DND-41 (cell line): ENCODE measurements at regions not wholly inside any gene's neighbourhood (a gene's known extent, or its start where the extent isn't known, plus 50 kb on each side); places are given as distances from the start of the nearest gene placed in this dataset.

ENCODE experiments used
- ATAC-seq: fragments of 200-7000 bp; cut with Tn5 transposase; 3 replicates; pipeline ENCODE4 v1.9.1; 2021; ENCODE audit warnings: low read depth; ENCODE audit not compliant: insufficient read depth
- DNase-seq: peaks from one replicate; pipeline ENCODE4 v3.0.0-alpha.2; 2020
- H2AFZ ChIP-seq: 2 replicates; pipeline ENCODE4 v1.6.0; 2012; ENCODE audit warnings: low read depth, low read length
- H3K27ac ChIP-seq: 2 replicates; pipeline ENCODE4 v1.5.1; 2012; ENCODE audit warnings: low read length, inconsistent platforms
- H3K27me3 ChIP-seq: fragments of 200-600 bp; sonication (generic); 2 replicates; pipeline ENCODE4 v1.6.0; 2012; ENCODE audit warnings: low read length, mild to moderate bottlenecking, inconsistent platforms; ENCODE audit not compliant: insufficient read depth, poor library complexity
- H3K36me3 ChIP-seq: 2 replicates; pipeline ENCODE4 v1.5.1; 2012; ENCODE audit warnings: low read length, inconsistent platforms; ENCODE audit not compliant: insufficient read depth
- H3K4me1 ChIP-seq: 2 replicates; pipeline ENCODE4 v1.5.1; 2012; ENCODE audit warnings: mild to moderate bottlenecking, low read length; ENCODE audit not compliant: insufficient read depth
- H3K4me2 ChIP-seq: 2 replicates; pipeline ENCODE4 v1.6.0; 2012; ENCODE audit warnings: mild to moderate bottlenecking, moderate library complexity, low read length, inconsistent platforms; ENCODE audit not compliant: insufficient read depth
- H3K4me3 ChIP-seq, 2 experiments: fragments of 200-600 bp in 1 of 2; shearing (Covaris generic) in 1 of 2; 2 replicates each; pipeline ENCODE4 v1.5.1; 2012 to 2016; ENCODE audit warnings: inconsistent platforms in 2 of 2, low read length in 2 of 2, mild to moderate bottlenecking in 2 of 2, low read depth in 1 of 2, moderate library complexity in 1 of 2
- H3K79me2 ChIP-seq: 2 replicates; pipeline ENCODE4 v1.6.0; 2012; ENCODE audit warnings: low read length, inconsistent platforms; ENCODE audit not compliant: insufficient read depth
- H3K9ac ChIP-seq: 2 replicates; pipeline ENCODE4 v1.6.0; 2012; ENCODE audit warnings: low read depth, mild to moderate bottlenecking, inconsistent platforms, low read length, moderate library complexity
- H3K9me3 ChIP-seq: 2 replicates; pipeline ENCODE4 v1.5.1; 2012; ENCODE audit warnings: low read length, moderate library complexity, mild to moderate bottlenecking, inconsistent platforms; ENCODE audit not compliant: insufficient read depth, severe bottlenecking
- H4K20me1 ChIP-seq: 2 replicates; pipeline ENCODE4 v1.6.0; 2012; ENCODE audit warnings: low read length; ENCODE audit not compliant: insufficient read depth
- EZH2 ChIP-seq: IDR thresholded peaks from 3 replicates; pipeline ENCODE4 v1.6.1; 2012; ENCODE audit warnings: borderline replicate concordance, low read depth, mild to moderate bottlenecking, moderate library complexity, low read length, inconsistent platforms; ENCODE audit not compliant: severe bottlenecking
- TF ChIP-seq, protein P1 (sequence below): IDR thresholded peaks from 2 replicates; pipeline ENCODE4 v1.5.1; 2012; ENCODE audit warnings: borderline replicate concordance, low read length, moderate library complexity, mild to moderate bottlenecking; ENCODE audit not compliant: poor library complexity, severe bottlenecking; ENCODE audit errors: extremely low read depth

GRCh38 chr10:5299950-5300349 lies 64.8 kb upstream of the UCN3 start:
- no peak for DNase-seq
- no peak for ATAC-seq
- Histone ChIP-seq H3K9me3 (peaks cover 5% of the 10 kb centered on the region), H3K4me1 (peaks cover 31% of the 10 kb centered on the region), H4K20me1 (no peaks in the 10 kb centered on the region), H3K4me3 (no peak overlapping the region), H3K4me2 (no peak overlapping the region), H3K79me2 (peaks cover 33% of the 10 kb centered on the region), H2AFZ (no peak overlapping the region), H3K9ac (no peak overlapping the region), H3K36me3 (peaks cover 36% of the 10 kb centered on the region), H3K27ac (no peak overlapping the region), H3K27me3 (no peaks in the 10 kb centered on the region)
- TF ChIP-seq EZH2, result no peak
- TF ChIP-seq, protein P1, sequence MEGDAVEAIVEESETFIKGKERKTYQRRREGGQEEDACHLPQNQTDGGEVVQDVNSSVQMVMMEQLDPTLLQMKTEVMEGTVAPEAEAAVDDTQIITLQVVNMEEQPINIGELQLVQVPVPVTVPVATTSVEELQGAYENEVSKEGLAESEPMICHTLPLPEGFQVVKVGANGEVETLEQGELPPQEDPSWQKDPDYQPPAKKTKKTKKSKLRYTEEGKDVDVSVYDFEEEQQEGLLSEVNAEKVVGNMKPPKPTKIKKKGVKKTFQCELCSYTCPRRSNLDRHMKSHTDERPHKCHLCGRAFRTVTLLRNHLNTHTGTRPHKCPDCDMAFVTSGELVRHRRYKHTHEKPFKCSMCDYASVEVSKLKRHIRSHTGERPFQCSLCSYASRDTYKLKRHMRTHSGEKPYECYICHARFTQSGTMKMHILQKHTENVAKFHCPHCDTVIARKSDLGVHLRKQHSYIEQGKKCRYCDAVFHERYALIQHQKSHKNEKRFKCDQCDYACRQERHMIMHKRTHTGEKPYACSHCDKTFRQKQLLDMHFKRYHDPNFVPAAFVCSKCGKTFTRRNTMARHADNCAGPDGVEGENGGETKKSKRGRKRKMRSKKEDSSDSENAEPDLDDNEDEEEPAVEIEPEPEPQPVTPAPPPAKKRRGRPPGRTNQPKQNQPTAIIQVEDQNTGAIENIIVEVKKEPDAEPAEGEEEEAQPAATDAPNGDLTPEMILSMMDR, result no peak

GRCh38 chr10:5303504-5303903 lies 61.3 kb upstream of the UCN3 start:
- Histone ChIP-seq H4K20me1 (no peaks in the 10 kb centered on the region), H3K36me3 (peaks cover 18% of the 10 kb centered on the region), H3K27ac (no peak overlapping the region), H2AFZ (no peak overlapping the region), H3K4me1 (no peaks in the 10 kb centered on the region), H3K27me3 (no peaks in the 10 kb centered on the region), H3K79me2 (peaks cover 6% of the 10 kb centered on the region; the same call in 1 of the 2 replicates), H3K4me2 (no peak overlapping the region), H3K9me3 (peaks cover 5% of the 10 kb centered on the region), H3K9ac (no peak overlapping the region), H3K4me3 (no peak overlapping the region)
- no peak for TF ChIP-seq EZH2
- TF ChIP-seq, protein P1, result no peak
- no peak for ATAC-seq
- DNase-seq, result no peak

DNA sequence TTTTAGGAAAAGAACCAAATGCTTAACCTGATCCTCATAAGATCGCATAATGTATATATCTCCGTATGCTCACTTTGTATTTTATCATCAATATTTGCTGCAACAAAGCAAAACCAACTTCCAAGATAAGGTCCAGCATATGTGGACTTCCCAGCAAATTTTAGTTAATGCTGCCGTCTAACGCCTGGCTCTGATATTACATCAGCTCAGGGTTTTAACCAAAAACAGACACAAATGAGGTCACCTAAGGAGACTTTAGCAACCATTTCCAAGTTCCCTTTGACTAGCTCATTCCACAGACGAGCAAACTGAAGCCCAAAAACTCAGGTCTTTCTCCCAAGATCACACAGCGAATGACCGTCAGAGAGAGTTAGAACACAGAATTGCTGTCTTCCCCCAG lies 59.4 kb upstream of the UCN3 start:
- Histone ChIP-seq H2AFZ (no peak overlapping the region), H3K27me3 (no peaks in the 10 kb centered on the region), H3K4me2 (no peak overlapping the region), H3K9me3 (peaks cover 5% of the 10 kb centered on the region), H3K27ac (no peak overlapping the region), H3K4me3 (no peak overlapping the region), H3K36me3 (peaks cover 11% of the 10 kb centered on the region), H3K4me1 (no peaks in the 10 kb centered on the region), H3K79me2 (no peaks in the 10 kb centered on the region), H4K20me1 (no peaks in the 10 kb centered on the region), H3K9ac (no peak overlapping the region)
- ATAC-seq (no peak), DNase-seq (no peak)
- no peak for TF ChIP-seq EZH2
- TF ChIP-seq, protein P1, result no peak

DNA sequence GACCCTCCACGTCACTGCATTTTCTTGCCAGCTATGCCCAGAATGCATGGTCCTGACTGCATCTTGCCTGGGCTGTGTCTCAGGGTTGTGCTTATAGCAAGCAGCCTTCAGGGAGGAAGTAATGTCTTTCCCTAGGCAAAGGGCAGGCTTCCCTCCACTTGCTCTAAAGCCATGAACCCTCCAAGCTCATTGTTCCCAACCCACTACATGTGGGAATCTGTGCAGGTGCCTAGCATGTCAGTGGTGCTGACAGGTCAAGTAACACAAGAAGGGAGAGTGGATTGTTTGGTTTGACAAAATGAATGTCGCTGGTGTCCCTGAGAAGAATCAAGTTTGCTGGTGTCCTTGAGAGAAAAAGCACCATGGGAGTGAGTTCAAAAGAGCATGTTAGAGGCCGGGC lies 53.9 kb upstream of the UCN3 start:
- peaks cover 23% of the 10 kb centered on the region for H3K4me1 ChIP-seq
- TF ChIP-seq, protein P1, result no peak
- TF ChIP-seq EZH2, result no peak
- no peak overlapping the region for H3K4me2 ChIP-seq
- no peak overlapping the region for H3K27ac ChIP-seq
- H3K79me2 ChIP-seq, result no peaks in the 10 kb centered on the region
- ATAC-seq (no peak), DNase-seq (no peak)
- no peak overlapping the region for H3K9ac ChIP-seq
- no peaks in the 10 kb centered on the region for H3K9me3 ChIP-seq
- no peaks in the 10 kb centered on the region for H3K27me3 ChIP-seq
- H3K4me3 ChIP-seq, result no peak overlapping the region
- no peaks in the 10 kb centered on the region for H4K20me1 ChIP-seq
- H2AFZ ChIP-seq, result no peak overlapping the region
- no peaks in the 10 kb centered on the region for H3K36me3 ChIP-seq
